GM12864 (cell line): ENCODE measurements at regions not wholly inside any gene's neighbourhood (a gene's known extent, or its start where the extent isn't known, plus 50 kb on each side); places are given as distances from the start of the nearest gene placed in this dataset.

ENCODE experiments used
- DNase-seq: peaks from one replicate; pipeline ENCODE4 v3.0.0-alpha.2; 2011; ENCODE audit warnings: low read depth
- H3K4me3 ChIP-seq: 2 replicates; pipeline ENCODE4 v1.5.1; 2011; ENCODE audit warnings: mild to moderate bottlenecking, low read depth, low read length, control low read depth
- TF ChIP-seq, protein P1 (sequence below): IDR thresholded peaks from 2 replicates; pipeline ENCODE4 v1.5.1; 2011; ENCODE audit warnings: low read depth, mild to moderate bottlenecking, moderate library complexity, low read length, control low read depth, inconsistent platforms; ENCODE audit errors: missing control alignments

DNA sequence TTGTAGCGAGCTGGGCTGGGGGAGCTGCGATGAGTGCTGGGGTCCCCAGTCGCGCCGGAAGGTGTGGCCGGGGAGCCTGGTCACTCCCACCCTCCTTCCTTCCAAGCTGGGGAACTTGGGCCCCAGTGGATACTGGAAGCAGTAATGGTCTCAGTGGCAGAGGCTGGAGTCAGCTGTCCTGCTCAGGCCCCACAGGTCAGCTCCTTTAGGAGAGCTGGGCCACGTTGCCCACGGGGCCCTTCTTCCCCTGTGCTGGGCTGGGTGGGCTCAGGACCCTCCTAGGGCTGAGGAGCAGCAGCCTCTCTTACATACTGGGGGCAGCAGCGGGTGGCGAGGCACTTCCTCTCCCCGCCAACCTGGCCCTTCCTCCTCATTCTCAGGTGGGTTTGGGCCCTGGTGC lies 200.6 kb upstream of the MKI67 start:
- DNase-seq: no peak
- H3K4me3 ChIP-seq: no peak overlapping the region
- TF ChIP-seq, protein P1, sequence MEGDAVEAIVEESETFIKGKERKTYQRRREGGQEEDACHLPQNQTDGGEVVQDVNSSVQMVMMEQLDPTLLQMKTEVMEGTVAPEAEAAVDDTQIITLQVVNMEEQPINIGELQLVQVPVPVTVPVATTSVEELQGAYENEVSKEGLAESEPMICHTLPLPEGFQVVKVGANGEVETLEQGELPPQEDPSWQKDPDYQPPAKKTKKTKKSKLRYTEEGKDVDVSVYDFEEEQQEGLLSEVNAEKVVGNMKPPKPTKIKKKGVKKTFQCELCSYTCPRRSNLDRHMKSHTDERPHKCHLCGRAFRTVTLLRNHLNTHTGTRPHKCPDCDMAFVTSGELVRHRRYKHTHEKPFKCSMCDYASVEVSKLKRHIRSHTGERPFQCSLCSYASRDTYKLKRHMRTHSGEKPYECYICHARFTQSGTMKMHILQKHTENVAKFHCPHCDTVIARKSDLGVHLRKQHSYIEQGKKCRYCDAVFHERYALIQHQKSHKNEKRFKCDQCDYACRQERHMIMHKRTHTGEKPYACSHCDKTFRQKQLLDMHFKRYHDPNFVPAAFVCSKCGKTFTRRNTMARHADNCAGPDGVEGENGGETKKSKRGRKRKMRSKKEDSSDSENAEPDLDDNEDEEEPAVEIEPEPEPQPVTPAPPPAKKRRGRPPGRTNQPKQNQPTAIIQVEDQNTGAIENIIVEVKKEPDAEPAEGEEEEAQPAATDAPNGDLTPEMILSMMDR: no peak

DNA sequence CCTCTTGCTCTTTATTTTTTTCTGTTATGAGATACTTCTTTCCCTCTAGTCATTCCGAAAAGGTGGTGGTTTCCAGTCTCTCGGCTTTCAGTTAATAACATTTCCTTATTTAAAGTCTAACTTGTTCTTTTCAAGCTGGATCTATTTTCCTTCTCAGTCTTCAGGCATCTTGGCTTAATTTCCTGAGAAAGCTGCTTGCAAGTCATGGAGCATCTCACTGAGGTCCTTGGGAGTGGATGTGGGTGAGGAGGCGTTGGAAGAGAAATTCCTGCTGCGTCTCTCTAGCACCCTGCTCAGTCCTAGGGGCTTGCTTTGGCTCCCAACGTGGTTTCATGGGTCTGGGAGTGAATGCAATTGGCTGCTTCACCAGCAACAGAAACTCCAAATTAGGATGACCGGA lies 210.2 kb upstream of the MKI67 start:
- TF ChIP-seq, protein P1: no peak

DNA sequence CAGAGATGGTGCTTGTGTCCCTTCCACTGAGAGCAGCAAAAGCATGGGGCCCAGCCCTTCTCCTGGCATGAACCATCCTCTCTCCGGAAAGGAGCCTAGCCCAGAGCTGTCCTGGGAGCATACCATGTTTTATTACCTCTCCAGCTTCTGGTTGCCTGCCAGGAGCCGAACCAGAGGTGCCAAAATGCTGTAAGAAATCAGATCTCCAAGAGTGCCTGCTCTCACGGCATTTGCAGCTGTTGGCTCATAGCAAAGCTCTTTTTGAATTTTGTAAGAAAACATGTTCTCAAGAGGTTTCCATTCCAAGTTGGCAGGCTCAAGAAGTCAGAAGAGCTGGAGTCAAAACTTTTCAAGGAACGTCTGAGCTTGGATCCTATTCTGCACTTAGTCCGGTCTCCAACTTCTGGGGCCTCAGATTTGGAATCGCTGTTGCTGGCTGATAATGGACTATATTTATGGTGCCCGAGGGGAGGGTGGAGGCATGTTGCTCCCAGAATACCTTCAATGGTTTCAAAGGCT lies 211.7 kb upstream of the MKI67 start:
- no peak for DNase-seq
- TF ChIP-seq, protein P1: no peak
- no peak overlapping the region for H3K4me3 ChIP-seq

More for the DNA sequence above, 210.2 kb upstream of the MKI67 start:
- DNase-seq: no peak
- H3K4me3 ChIP-seq: no peak overlapping the region

DNA sequence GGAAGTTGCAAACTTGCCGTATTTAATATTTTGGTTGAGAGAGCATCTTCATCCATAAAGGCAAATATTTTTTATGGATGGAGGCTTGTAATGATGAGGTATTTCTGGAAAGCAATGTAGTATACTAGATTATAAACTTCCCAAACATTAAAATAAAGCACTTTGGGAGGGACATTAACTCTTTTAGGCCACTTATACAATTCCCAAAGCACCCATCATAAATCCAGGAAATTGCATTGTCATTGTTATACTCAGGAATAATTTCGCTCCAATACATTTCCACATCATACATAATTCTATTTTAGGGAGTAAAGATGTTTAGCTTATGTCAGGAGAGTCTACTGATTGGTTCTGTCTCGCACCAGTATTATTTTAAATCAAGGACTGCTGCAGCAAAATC lies 212.7 kb upstream of the MKI67 start:
- no peak for DNase-seq
- TF ChIP-seq, protein P1: no peak
- no peak overlapping the region for H3K4me3 ChIP-seq

DNA sequence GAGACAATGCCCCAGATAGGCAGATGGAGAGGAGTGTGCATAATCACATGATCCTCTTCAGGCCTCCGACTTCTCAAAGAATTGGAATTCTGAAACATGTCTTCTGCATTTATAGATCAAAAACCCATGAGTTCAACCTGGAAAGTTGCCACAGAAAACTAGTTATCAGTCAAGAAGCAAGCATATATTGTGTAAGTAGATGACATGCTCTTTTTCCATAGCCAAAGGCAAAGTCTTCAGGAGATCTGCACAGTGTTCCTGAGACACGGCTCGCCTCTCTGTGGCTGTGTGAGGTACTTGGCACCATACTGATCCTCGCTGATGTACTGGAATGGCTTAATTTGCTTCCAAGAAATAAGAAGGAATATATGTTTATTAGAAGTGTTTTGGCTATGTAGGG lies 213.5 kb upstream of the MKI67 start:
- H3K4me3 ChIP-seq: no peak overlapping the region
- DNase-seq: no peak
- TF ChIP-seq, protein P1: no peak

DNA sequence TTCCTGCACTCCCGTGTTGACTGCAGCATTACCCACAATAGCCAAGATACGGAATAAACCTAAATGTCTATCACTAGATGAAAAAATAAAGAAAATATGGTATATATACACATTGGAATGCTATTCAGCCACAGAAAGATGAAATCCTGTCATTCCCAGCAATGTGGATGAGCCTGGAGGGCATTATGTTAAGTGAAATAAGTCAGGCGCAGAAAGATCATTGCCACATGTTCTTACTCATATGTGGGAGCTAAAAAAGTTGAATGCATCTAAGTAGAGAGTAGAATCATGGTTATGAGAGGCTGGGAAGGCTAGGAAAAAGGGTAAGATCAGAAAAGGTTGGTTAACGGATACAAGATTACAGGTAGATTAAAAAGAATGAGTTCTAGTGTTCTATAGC lies 219.1 kb upstream of the MKI67 start:
- no peak for DNase-seq
- TF ChIP-seq, protein P1: no peak
- no peak overlapping the region for H3K4me3 ChIP-seq

DNA sequence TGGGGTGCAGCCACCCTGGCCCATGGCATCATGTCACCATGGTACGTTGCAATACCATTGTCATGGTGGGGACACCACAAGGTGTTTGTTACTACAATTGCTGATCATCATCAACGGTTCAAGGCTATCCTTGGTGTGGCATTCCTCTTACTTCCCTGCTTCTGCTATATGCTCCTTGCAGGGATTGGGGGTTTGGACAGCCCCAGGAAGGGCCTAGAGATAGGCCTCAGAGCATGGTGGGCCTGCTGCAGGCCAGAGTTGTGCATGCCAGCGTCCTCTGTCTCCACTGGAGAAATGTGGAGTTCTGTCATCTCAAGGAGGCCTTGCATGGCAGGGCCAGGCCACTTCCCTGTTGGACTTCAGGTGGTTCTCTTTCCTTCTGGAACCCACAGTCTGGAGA lies 234.6 kb upstream of the MKI67 start:
- TF ChIP-seq, protein P1: no peak
- no peak overlapping the region for H3K4me3 ChIP-seq
- DNase-seq: no peak
